ENCODE measurements at regions not wholly inside any gene's neighbourhood (a gene's known extent, or its start where the extent isn't known, plus 50 kb on each side); places are given as distances from the start of the nearest gene placed in this dataset.
A peak's percentile ranks its signal among the peaks of the same experiment; 100 is the strongest.

DNA sequence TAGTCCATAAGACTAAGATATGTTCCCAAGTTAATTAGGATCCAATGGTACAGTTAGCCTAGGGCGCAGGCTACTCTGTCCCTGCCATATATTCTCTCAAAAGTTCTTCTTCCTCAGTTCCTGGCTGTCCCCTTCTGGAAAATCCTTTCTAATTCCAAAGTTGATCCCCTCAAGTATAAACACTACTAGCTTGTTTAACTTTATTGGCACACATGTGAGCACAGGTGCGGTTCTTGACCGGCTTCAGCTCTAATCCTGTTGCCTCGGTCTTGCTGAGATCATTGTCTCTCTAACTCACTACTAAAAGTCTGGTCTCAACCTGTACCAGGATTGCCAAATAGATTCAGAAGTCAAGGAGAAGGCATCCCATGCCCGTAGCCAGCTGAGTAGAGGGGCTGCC is 89.0 kb downstream of the SEMA4F start:
- Histone ChIP-seq H3K9me3 (no peaks in the 10 kb centered on the region), H3K9ac (ENCODE audit: low read depth in 2 of 2, low read length in 2 of 2) (no peak overlapping the region), H3K27ac (no peak overlapping the region), H3K4me3 (no peak overlapping the region), H3K27me3 (no peaks in the 10 kb centered on the region), H3K4me1 (peaks cover 13% of the 10 kb centered on the region), H3K36me3 (no peaks in the 10 kb centered on the region)
- TF ChIP-seq, protein P1, sequence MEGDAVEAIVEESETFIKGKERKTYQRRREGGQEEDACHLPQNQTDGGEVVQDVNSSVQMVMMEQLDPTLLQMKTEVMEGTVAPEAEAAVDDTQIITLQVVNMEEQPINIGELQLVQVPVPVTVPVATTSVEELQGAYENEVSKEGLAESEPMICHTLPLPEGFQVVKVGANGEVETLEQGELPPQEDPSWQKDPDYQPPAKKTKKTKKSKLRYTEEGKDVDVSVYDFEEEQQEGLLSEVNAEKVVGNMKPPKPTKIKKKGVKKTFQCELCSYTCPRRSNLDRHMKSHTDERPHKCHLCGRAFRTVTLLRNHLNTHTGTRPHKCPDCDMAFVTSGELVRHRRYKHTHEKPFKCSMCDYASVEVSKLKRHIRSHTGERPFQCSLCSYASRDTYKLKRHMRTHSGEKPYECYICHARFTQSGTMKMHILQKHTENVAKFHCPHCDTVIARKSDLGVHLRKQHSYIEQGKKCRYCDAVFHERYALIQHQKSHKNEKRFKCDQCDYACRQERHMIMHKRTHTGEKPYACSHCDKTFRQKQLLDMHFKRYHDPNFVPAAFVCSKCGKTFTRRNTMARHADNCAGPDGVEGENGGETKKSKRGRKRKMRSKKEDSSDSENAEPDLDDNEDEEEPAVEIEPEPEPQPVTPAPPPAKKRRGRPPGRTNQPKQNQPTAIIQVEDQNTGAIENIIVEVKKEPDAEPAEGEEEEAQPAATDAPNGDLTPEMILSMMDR (IDR thresholded peaks at IDR 0.05), result no peak
- DNase-seq, result no peak
- intact Hi-C loops (cut with DNase I), result no loop called here

DNA sequence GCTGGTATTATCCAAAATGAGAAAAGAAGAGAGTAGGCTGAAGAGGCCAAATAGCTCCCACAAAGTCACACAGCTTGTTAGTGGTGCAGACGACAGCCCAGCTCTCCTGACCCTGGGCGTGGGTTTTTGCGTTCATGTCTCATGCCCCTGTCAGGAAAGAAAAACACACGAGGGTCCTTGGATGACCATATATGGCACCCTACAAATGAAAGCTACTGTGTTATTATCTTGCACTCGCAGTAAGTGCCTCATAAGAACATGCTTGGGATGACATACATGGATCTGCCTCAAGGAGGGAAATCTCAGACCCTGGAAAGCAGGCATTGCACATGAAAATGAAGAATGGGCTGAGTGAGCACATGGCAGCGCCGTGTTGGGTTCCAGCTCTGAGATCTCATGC is 89.7 kb downstream of the SEMA4F start:
- Histone ChIP-seq H3K27me3 (no peaks in the 10 kb centered on the region), H3K4me1 (peaks cover 13% of the 10 kb centered on the region), H3K27ac (no peak overlapping the region), H3K4me3 (no peak overlapping the region), H3K9ac (ENCODE audit: low read depth in 2 of 2, low read length in 2 of 2) (no peak overlapping the region), H3K36me3 (no peaks in the 10 kb centered on the region), H3K9me3 (no peaks in the 10 kb centered on the region)
- TF ChIP-seq, protein P1 (IDR thresholded peaks at IDR 0.05), result no peak
- DNase-seq, result no peak
- intact Hi-C loops (cut with DNase I), result no loop called here

DNA sequence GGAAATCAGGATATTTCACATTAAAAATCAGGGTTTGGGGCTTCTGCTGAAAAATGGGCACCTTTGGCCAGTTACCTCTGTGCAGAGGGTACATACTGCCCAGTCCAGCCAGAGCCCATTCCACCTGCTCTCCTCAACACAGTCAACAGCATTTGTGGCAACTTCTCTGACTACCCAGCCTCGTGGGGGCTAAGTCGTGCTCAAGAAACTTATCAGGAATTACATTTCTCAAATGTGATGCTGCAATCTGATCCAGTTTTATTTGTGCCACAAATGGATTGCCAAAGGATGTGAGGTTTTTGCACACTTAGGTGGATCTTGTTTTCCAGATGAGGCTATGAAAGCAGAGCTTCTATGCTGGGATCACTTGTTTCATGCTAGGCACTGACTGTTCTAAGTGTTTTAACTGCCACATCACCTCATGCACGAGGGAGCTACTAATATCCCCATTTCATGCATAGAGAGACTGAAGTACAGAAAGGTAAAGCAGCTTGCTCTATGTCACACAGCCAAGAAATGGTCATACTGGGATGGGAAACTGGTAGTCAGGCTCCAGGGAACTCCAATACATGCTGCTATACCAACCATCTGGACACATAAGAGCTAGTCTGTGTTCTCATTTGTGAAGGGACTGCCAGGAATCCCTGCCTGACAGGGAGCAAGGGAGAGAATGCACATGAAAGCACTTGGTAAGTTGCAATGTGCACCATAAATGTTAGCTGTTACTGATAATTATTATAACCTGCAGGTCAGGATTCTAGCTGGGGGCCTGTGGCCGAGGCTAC is 89.0 kb upstream of the HK2 start:
- DNase-seq, result no peak
- TF ChIP-seq, protein P1 (IDR thresholded peaks at IDR 0.05), result no peak
- no peaks in the 10 kb centered on the region for H3K9me3 ChIP-seq
- peaks cover 13% of the 10 kb centered on the region for H3K4me1 ChIP-seq
- no peak overlapping the region for H3K4me3 ChIP-seq
- no peak overlapping the region for H3K27ac ChIP-seq
- intact Hi-C loops (cut with DNase I), result no loop called here
- no peaks in the 10 kb centered on the region for H3K36me3 ChIP-seq
- no peak overlapping the region for H3K9ac ChIP-seq (ENCODE audit: low read depth in 2 of 2, low read length in 2 of 2)
- H3K27me3 ChIP-seq, result no peaks in the 10 kb centered on the region

DNA sequence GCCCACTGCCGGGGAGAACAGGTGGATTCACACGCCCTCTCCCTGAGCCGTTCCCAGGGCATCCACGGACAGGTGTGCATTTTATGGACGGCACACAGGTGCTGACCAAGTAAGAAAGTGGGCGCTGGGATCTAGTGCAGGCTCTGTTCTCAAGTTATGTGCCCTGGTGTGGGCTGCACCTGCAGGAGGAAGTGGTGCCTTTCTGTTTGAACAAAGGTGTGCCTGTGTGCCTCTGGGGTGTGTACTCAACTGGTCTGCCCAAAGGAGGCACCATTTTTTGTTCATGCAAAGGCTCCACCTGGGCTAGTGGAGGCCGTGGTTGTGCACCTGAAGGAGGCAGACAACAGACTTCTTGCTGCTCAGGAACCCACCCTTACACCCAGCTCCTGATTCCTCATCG is 88.2 kb upstream of the HK2 start:
- H3K27ac ChIP-seq, result no peak overlapping the region
- TF ChIP-seq, protein P1 (IDR thresholded peaks at IDR 0.05), result no peak
- no peaks in the 10 kb centered on the region for H3K9me3 ChIP-seq
- peak overlapping the region in 1 of 2 donors; percentile 7 for H3K9ac ChIP-seq (ENCODE audit: low read depth in 2 of 2, low read length in 2 of 2)
- H3K4me1 ChIP-seq, result peaks cover 6% of the 10 kb centered on the region
- peak; percentile 45 for DNase-seq
- H3K27me3 ChIP-seq, result no peaks in the 10 kb centered on the region
- H3K4me3 ChIP-seq, result no peak overlapping the region
- H3K36me3 ChIP-seq, result no peaks in the 10 kb centered on the region
- intact Hi-C loops (cut with DNase I), result no loop called here

DNA sequence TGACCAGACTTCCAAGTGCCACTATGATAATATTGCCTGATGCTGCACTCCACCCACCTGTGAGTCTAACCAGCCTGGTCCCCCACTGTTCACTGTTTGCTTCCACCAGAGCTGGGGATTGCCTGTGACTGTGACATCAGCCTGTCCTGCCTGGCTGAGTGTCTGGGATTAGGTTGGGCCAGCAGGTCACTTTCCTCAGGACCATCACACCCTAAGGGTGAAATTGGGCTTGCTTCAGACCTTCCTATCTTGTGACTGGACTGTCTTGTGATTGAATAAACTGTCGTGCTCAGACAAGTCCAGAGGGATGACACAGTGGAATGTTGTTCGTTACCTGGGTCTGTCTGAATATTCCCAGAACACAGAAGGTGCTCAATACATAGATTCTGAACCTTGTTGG is 87.4 kb upstream of the HK2 start:
- TF ChIP-seq, protein P1 (IDR thresholded peaks at IDR 0.05), result no peak
- Histone ChIP-seq H3K4me3 (no peak overlapping the region), H3K27me3 (no peaks in the 10 kb centered on the region), H3K9ac (ENCODE audit: low read depth in 2 of 2, low read length in 2 of 2) (no peak overlapping the region), H3K27ac (no peak overlapping the region), H3K36me3 (no peaks in the 10 kb centered on the region), H3K9me3 (no peaks in the 10 kb centered on the region), H3K4me1 (no peaks in the 10 kb centered on the region)
- intact Hi-C loops (cut with DNase I), result no loop called here
- no peak for DNase-seq

All from colonic mucosa (tissue), 4 donors.